ENCODE measurements at regions not wholly inside any gene's neighbourhood (a gene's known extent, or its start where the extent isn't known, plus 50 kb on each side); places are given as distances from the start of the nearest gene placed in this dataset.

- no peak overlapping the region for H3K4me3 ChIP-seq
- no peaks in the 10 kb centered on the region for H3K9me3 ChIP-seq (replicated peaks in 1 of 11)
- H3K27me3 ChIP-seq: no peaks in the 10 kb centered on the region
- peaks cover 0 to 8% (median 0%) of the 10 kb centered on the region in 11 experiments; a peak in 2 of 22 replicates for H3K36me3 ChIP-seq
- peak overlapping the region in 10 of 11 experiments; percentile 3 to 77 (median 48); a peak in 15 of 22 replicates for H3K4me2 ChIP-seq
- H3K27ac ChIP-seq: no peak overlapping the region; a peak in 1 of 22 replicates
- TF ChIP-seq Cebpa-rat (IDR thresholded peaks at IDR 0.05): no peak
- peaks cover 0 to 84% (median 0%) of the 10 kb centered on the region in 11 experiments; a peak in 9 of 22 replicates for H4K20me1 ChIP-seq
- peaks cover 54 to 75% (median 72%) of the 10 kb centered on the region in 10 experiments for H3K4me1 ChIP-seq
- H3K9ac ChIP-seq: no peak overlapping the region
Measured at GRCh38 chr12:123059500-123059899, 79.0 kb downstream of the ARL6IP4 start.

- H4K20me1 ChIP-seq: peaks cover 0 to 79% (median 0%) of the 10 kb centered on the region in 11 experiments; a peak in 9 of 22 replicates
- H3K36me3 ChIP-seq: peaks cover 0 to 8% (median 0%) of the 10 kb centered on the region in 11 experiments; a peak in 2 of 22 replicates
- no peak overlapping the region for H3K9ac ChIP-seq
- H3K27me3 ChIP-seq: no peaks in the 10 kb centered on the region
- H3K4me1 ChIP-seq: peaks cover 49 to 70% (median 67%) of the 10 kb centered on the region in 10 experiments
- no peak for TF ChIP-seq Cebpa-rat (IDR thresholded peaks at IDR 0.05)
- H3K27ac ChIP-seq: no peak overlapping the region
- peak overlapping the region in 10 of 11 experiments; percentile 3 to 77 (median 33); a peak in 14 of 22 replicates for H3K4me2 ChIP-seq
- no peak overlapping the region for H3K4me3 ChIP-seq
- no peaks in the 10 kb centered on the region for H3K9me3 ChIP-seq (replicated peaks in 1 of 11)
Measured at GRCh38 chr12:123058980-123059379, 78.5 kb downstream of the ARL6IP4 start.

DNA sequence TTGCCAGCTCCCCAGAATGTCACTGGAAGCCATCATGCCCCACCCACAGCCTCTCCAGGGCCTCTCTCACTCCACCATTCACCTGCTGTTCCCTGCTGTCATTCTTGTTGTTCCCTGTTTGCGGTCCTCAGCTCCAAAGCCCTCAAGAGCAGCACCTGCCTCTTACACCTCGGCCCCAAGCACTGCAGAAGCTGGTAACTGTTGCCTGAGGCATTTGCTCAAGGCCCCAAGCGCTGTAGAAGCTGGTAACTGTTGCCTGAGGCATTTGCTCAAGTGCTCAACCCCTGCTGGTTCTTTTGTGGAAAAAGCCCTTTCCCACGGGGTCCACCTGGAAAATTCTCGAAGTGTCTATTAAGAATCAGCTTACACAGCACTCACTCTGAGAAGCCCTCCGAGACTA, 78.0 kb downstream of the ARL6IP4 start:
- no peak for TF ChIP-seq Cebpa-rat (IDR thresholded peaks at IDR 0.05)
- Histone ChIP-seq H3K9me3 (replicated peaks in 1 of 11) (no peaks in the 10 kb centered on the region), H3K36me3 (peaks cover 0 to 8% (median 0%) of the 10 kb centered on the region in 11 experiments; a peak in 2 of 22 replicates), H3K27ac (no peak overlapping the region), H3K4me1 (peaks cover 44 to 65% (median 62%) of the 10 kb centered on the region in 10 experiments), H4K20me1 (peaks cover 0 to 74% (median 0%) of the 10 kb centered on the region in 11 experiments; a peak in 9 of 22 replicates), H3K9ac (no peak overlapping the region), H3K4me2 (peak overlapping the region in 6 of 11 experiments; percentile 62 to 70 (median 68); a peak in 9 of 22 replicates), H3K4me3 (no peak overlapping the region), H3K27me3 (no peaks in the 10 kb centered on the region)

DNA sequence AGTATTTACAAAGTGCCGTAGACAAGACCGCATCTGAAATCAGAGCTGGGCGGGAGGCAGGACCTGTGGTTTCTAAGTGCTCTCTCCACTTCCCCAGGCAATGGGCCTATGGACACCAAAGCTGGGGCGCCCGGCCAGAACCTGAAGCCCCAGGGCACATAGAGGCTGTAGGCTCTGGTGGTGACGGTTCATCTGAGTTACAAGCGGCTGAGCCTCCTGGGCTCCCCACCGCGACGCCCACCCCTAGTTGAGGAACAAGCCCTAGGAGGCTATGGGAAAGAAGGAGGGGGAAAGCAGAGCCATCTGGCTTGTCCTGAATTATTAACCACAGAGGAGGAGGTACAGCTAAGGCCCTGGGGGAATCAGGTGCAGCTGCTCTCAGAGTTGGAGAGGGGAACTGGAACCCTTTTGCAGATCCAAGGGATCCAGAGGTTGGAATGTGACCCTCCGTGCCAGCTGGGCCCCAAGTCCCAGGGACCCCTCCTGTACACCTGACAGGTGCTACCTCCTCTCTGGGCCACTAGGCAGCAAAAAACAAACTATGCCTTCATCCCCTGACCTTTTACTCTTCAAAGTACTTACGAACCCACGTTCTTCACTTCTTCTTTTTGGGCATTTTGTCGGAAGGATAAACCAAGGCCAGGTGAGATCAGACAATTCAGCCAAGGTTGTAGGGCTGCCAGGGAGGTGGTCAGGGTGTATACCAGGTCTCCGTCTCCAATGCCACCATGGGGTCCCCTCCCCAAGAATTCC, 77.2 kb downstream of the ARL6IP4 start:
- Histone ChIP-seq H3K36me3 (peaks cover 0 to 8% (median 0%) of the 10 kb centered on the region in 11 experiments; a peak in 2 of 22 replicates), H3K27ac (no peak overlapping the region), H3K4me3 (no peak overlapping the region), H3K27me3 (no peaks in the 10 kb centered on the region), H3K9me3 (replicated peaks in 1 of 11) (no peaks in the 10 kb centered on the region), H3K4me2 (peak overlapping the region in 9 of 11 experiments; percentile 38 to 70 (median 62); a peak in 18 of 22 replicates), H4K20me1 (peaks cover 0 to 66% (median 0%) of the 10 kb centered on the region in 11 experiments; a peak in 8 of 22 replicates), H3K4me1 (peaks cover 36 to 57% (median 54%) of the 10 kb centered on the region in 10 experiments), H3K9ac (no peak overlapping the region)
- TF ChIP-seq Cebpa-rat (IDR thresholded peaks at IDR 0.05): no peak

DNA sequence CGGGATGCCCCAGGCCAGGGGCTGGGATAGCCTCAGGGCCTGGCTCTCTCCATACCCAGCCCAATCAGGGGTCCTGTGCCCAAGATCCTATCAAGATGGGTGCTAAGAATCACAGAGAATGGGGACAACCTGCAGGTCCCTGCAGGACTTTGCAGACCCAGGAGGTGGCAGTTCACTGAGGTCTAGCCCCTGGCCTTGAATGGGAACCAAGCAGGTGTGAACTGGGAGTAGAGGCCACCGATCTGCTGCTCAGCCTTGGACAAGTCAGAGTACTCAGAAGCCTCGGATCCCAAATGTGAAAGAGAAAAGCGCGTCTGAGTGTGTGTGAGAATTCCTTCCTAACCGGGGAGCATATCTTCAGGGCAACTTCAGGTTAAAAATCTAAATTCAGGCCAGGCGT, 76.2 kb downstream of the ARL6IP4 start:
- H3K4me2 ChIP-seq: no peak overlapping the region
- no peaks in the 10 kb centered on the region for H3K27me3 ChIP-seq
- H3K4me3 ChIP-seq: no peak overlapping the region
- no peak overlapping the region for H3K9ac ChIP-seq
- TF ChIP-seq Cebpa-rat (IDR thresholded peaks at IDR 0.05): no peak
- H3K27ac ChIP-seq: no peak overlapping the region
- H3K36me3 ChIP-seq: peaks cover 0 to 8% (median 0%) of the 10 kb centered on the region in 11 experiments; a peak in 2 of 22 replicates
- H3K9me3 ChIP-seq (replicated peaks in 1 of 11): no peaks in the 10 kb centered on the region
- peaks cover 26 to 47% (median 44%) of the 10 kb centered on the region in 10 experiments for H3K4me1 ChIP-seq
- H4K20me1 ChIP-seq: peaks cover 0 to 58% (median 0%) of the 10 kb centered on the region in 11 experiments; a peak in 8 of 22 replicates

DNA sequence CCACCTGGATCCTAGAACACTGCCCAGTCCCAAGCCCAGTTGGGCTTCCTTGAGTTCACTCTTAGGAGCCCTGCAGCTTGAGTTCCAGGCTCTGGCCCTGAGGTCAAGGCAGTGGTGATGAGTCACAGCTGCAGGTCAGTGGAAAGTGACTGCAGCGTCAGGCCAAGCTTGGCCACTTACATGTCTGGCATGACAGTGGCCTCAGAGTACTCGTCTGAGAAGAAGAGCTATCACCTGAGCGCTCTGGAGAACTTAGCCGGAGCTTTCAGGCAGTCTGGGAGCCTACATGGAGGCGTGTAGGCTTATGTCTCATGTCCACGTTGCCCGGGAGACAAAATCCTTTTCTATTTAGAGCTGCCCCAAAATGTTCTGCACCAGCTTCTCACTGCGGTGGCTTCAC, 75.6 kb downstream of the ARL6IP4 start:
- H3K36me3 ChIP-seq: peaks cover 0 to 8% (median 0%) of the 10 kb centered on the region in 11 experiments; a peak in 2 of 22 replicates
- peaks cover 20 to 41% (median 38%) of the 10 kb centered on the region in 10 experiments for H3K4me1 ChIP-seq
- no peaks in the 10 kb centered on the region for H3K27me3 ChIP-seq
- H4K20me1 ChIP-seq: peaks cover 0 to 52% (median 0%) of the 10 kb centered on the region in 11 experiments; a peak in 8 of 22 replicates
- no peak overlapping the region for H3K4me3 ChIP-seq
- no peak overlapping the region for H3K9ac ChIP-seq
- no peak overlapping the region for H3K27ac ChIP-seq
- TF ChIP-seq Cebpa-rat (IDR thresholded peaks at IDR 0.05): no peak
- H3K9me3 ChIP-seq (replicated peaks in 1 of 11): no peaks in the 10 kb centered on the region
- no peak overlapping the region for H3K4me2 ChIP-seq

- H4K20me1 ChIP-seq: peaks cover 0 to 51% (median 0%) of the 10 kb centered on the region in 11 experiments; a peak in 8 of 22 replicates
- H3K4me1 ChIP-seq: peaks cover 12 to 34% (median 30%) of the 10 kb centered on the region in 10 experiments
- no peaks in the 10 kb centered on the region for H3K9me3 ChIP-seq (replicated peaks in 1 of 11)
- no peak overlapping the region for H3K9ac ChIP-seq
- peaks cover 0 to 8% (median 0%) of the 10 kb centered on the region in 11 experiments; a peak in 2 of 22 replicates for H3K36me3 ChIP-seq
- TF ChIP-seq Cebpa-rat (IDR thresholded peaks at IDR 0.05): no peak
- no peak overlapping the region for H3K4me3 ChIP-seq
- no peak overlapping the region for H3K4me2 ChIP-seq
- H3K27ac ChIP-seq: no peak overlapping the region
- no peaks in the 10 kb centered on the region for H3K27me3 ChIP-seq
Measured at GRCh38 chr12:123055281-123055766, 74.8 kb downstream of the ARL6IP4 start.

DNA sequence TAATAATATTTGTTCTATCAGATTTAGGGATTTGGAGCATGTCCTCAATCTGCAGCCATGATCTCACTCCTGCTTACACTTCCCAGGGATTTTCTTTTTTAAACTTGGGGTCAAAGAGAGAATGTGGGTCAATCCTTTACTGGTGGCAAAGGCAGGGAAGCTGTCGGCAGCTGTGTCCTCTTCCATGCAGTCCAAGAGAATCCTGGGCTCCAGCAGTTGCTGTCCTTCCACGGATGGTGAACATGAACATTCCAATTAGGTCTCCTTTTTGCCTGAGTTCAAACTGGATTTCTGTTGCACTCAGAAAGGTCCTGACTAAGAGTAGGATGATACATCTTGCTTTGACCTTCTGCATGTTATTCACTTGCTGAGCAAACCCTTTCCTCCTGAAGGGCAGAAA, 73.9 kb downstream of the ARL6IP4 start:
- Histone ChIP-seq H3K27ac (no peak overlapping the region), H3K9ac (no peak overlapping the region), H3K9me3 (replicated peaks in 1 of 11) (no peaks in the 10 kb centered on the region)

DNA sequence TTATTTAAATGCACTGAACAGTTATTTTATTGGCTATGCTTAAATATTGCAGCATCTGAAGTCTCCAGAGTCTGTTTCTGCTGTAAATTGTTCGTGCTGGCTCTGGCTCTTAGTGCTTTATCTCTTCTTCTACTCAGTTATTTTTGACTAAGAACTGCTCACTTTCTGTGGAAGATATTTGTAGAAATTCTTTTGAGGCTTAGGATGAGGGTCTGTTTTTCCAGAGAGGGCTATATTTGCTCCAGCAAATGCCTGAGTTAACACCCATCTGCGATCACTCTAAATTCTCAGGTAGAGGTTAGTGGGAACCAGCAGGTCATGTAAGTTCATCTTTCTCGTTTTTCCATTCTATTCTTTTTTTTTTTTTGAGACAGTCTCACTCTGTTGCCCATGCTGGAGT, 71.1 kb downstream of the ARL6IP4 start:
- H3K27me3 ChIP-seq: no peaks in the 10 kb centered on the region
- H3K4me3 ChIP-seq: no peak overlapping the region
- no peak overlapping the region for H3K4me2 ChIP-seq
- peaks cover 0 to 8% (median 0%) of the 10 kb centered on the region in 11 experiments; a peak in 2 of 22 replicates for H3K36me3 ChIP-seq
- no peak overlapping the region for H3K27ac ChIP-seq
- peaks cover 0 to 23% (median 0%) of the 10 kb centered on the region in 11 experiments; a peak in 5 of 22 replicates for H4K20me1 ChIP-seq
- peaks cover 0 to 11% (median 0%) of the 10 kb centered on the region in 10 experiments; a peak in 4 of 20 replicates for H3K4me1 ChIP-seq
- TF ChIP-seq Cebpa-rat (IDR thresholded peaks at IDR 0.05): no peak
- H3K9ac ChIP-seq: no peak overlapping the region
- no peaks in the 10 kb centered on the region for H3K9me3 ChIP-seq (replicated peaks in 1 of 11)

More for the DNA sequence above, 73.9 kb downstream of the ARL6IP4 start:
- no peak overlapping the region for H3K4me3 ChIP-seq
- H3K4me1 ChIP-seq: peaks cover 4 to 28% (median 21%) of the 10 kb centered on the region in 10 experiments; a peak in 18 of 20 replicates
- no peak overlapping the region for H3K4me2 ChIP-seq
- peaks cover 0 to 8% (median 0%) of the 10 kb centered on the region in 11 experiments; a peak in 2 of 22 replicates for H3K36me3 ChIP-seq
- no peaks in the 10 kb centered on the region for H3K27me3 ChIP-seq
- no peak for TF ChIP-seq Cebpa-rat (IDR thresholded peaks at IDR 0.05)
- peaks cover 0 to 48% (median 0%) of the 10 kb centered on the region in 11 experiments; a peak in 7 of 22 replicates for H4K20me1 ChIP-seq

All from BLaER1 treated with 17β-estradiol and CSF1 and Interleukin-3, amounts not matched to agents 10 nM and 100 nM (cell line).